K562 (cell line): ENCODE measurements at regions not wholly inside any gene's neighbourhood (a gene's known extent, or its start where the extent isn't known, plus 50 kb on each side); places are given as distances from the start of the nearest gene placed in this dataset.

ENCODE experiments used
- ATAC-seq: fragments of 200-7000 bp; cut with Tn5 transposase; 3 replicates; pipeline ENCODE4 v1.9.1; 2020; ENCODE audit warnings: moderate library complexity
- BruUV-seq: library from RNA; stranded (reverse); fragments of 400-500 nt; replicated peaks from 2 replicates; lab custom pipeline; 2021; lab: Mats Ljungman, UMichigan
- CTCF ChIA-PET: fragments of 300-600 bp; formaldehyde crosslinking; extraction: SDS; loops from one replicate; lab custom pipeline; 2021; ENCODE audit warnings: low intra/inter-chr PET ratio; lab: Yijun Ruan, JAX
- POLR2A ChIA-PET: fragments of 300-600, 350-650 bp; sonication (Branson Sonifier 250); formaldehyde crosslinking; extraction: SDS; loops from one replicate; lab custom pipeline; 2021; ENCODE audit warnings: antibody characterized with exemption, inconsistent platforms; lab: Yijun Ruan, JAX
- DNase-seq, 4 experiments: peaks; one replicate each; pipeline versions ENCODE4 v3.0.0 to v3.0.0-alpha.2; 2011 to 2018; ENCODE audit warnings: low spot score in 3 of 4, mixed read lengths in 3 of 4; ENCODE audit errors: extremely low read depth in 1 of 4
- FAIRE-seq: peaks from 2 replicates; lab custom pipeline; 2011; peaks lifted over from hg19 to GRCh38; lab: Jason Lieb, UNC
- H2AFZ ChIP-seq: 2 replicates; pipeline ENCODE4 v1.6.0; 2011; ENCODE audit warnings: low read depth, low read length, control low read depth, inconsistent platforms
- H3K27ac ChIP-seq: fragments of 200-600 bp; 3 replicates; pipeline ENCODE4 v1.8.0; 2011; ENCODE audit warnings: low read depth, mild to moderate bottlenecking, control low read depth, inconsistent platforms, low read length, moderate library complexity, mixed read lengths; ENCODE audit errors: extremely low read depth
- H3K27me3 ChIP-seq, 2 experiments: fragments of 300-600 bp in 1 of 2; 2 replicates in 1 of 2; 3 replicates in 1 of 2; pipeline versions ENCODE4 v1.6.0 to v1.8.0; 2011; ENCODE audit warnings: inconsistent platforms in 2 of 2, low read length in 2 of 2, mild to moderate bottlenecking in 1 of 2, mixed read lengths in 1 of 2, moderate library complexity in 1 of 2; ENCODE audit not compliant: control insufficient read depth in 2 of 2, insufficient read depth in 2 of 2
- H3K36me3 ChIP-seq: fragments of 300-600 bp; 3 replicates; pipeline ENCODE4 v1.8.0; 2011; ENCODE audit warnings: mild to moderate bottlenecking, low read length, inconsistent platforms; ENCODE audit not compliant: control insufficient read depth, insufficient read depth
- H3K4me1 ChIP-seq, 2 experiments: fragments of 200-600 bp in 1 of 2; replicated peaks in 1 of 2; 2 replicates in 1 of 2; 3 replicates in 1 of 2; pipeline versions ENCODE4 v1.5.1 to v1.8.0; 2011; ENCODE audit warnings: inconsistent platforms in 2 of 2, low read length in 2 of 2, mild to moderate bottlenecking in 1 of 2, mixed read lengths in 1 of 2, moderate library complexity in 1 of 2; ENCODE audit not compliant: control insufficient read depth in 2 of 2, insufficient read depth in 2 of 2
- H3K4me2 ChIP-seq: 2 replicates; pipeline ENCODE4 v1.6.1; 2011; ENCODE audit warnings: low read length, control low read depth, inconsistent platforms, mixed read lengths; ENCODE audit not compliant: insufficient read depth
- H3K4me3 ChIP-seq: fragments of 200-600 bp; sonication (generic), shearing (Covaris generic); 2 replicates; pipeline ENCODE4 v1.5.1; 2016; ENCODE audit warnings: control low read depth, inconsistent platforms
- H3K79me2 ChIP-seq: fragments of 200-600 bp; 3 replicates; pipeline ENCODE4 v1.8.0; 2011; ENCODE audit warnings: low read length, inconsistent platforms; ENCODE audit not compliant: control insufficient read depth, insufficient read depth
- H3K9ac ChIP-seq, 2 experiments: 2 replicates each; pipeline versions ENCODE4 v1.6.0 to v1.6.1; 2011; ENCODE audit warnings: low read depth in 2 of 2, low read length in 2 of 2, control low read depth in 1 of 2, inconsistent platforms in 1 of 2, mild to moderate bottlenecking in 1 of 2, mixed read lengths in 1 of 2; ENCODE audit not compliant: insufficient read depth in 1 of 2
- H3K9me1 ChIP-seq: one replicate; pipeline ENCODE4 v1.6.0; 2011; ENCODE audit warnings: inconsistent platforms, mild to moderate bottlenecking, low read length, moderate library complexity; ENCODE audit not compliant: control insufficient read depth, insufficient read depth
- H3K9me3 ChIP-seq: replicated peaks from 2 replicates; pipeline ENCODE4 v1.5.1; 2011; ENCODE audit warnings: low read depth, low read length, inconsistent platforms; ENCODE audit not compliant: control insufficient read depth, insufficient read depth
- H4K20me1 ChIP-seq: replicated peaks from 2 replicates; pipeline ENCODE4 v1.6.1; 2011; ENCODE audit warnings: low read length, inconsistent platforms, mixed read lengths; ENCODE audit not compliant: control insufficient read depth, insufficient read depth
- ESRRA ChIP-seq: fragments of 450-650 bp; IDR thresholded peaks from 2 replicates; pipeline ENCODE4 v1.6.1; 2014; ENCODE audit warnings: low read depth, mild to moderate bottlenecking, moderate library complexity, borderline replicate concordance
- EZH2 ChIP-seq: IDR thresholded peaks from 2 replicates; pipeline ENCODE4 v1.6.1; 2012; ENCODE audit warnings: low read depth, mild to moderate bottlenecking, inconsistent platforms, low read length, borderline replicate concordance
- FOXK1 ChIP-seq: sonication (generic); formaldehyde crosslinking; IDR thresholded peaks from 2 replicates; pipeline ENCODE4 v1.8.0; 2022; ENCODE audit warnings: missing genetic modification reagents, mild to moderate bottlenecking, borderline replicate concordance
- NBN ChIP-seq: fragments of 450-650 bp; IDR thresholded peaks from 2 replicates; pipeline ENCODE4 v1.6.1; 2016; ENCODE audit warnings: low read depth, mild to moderate bottlenecking
- NELFE ChIP-seq: IDR thresholded peaks from 2 replicates; pipeline ENCODE4 v1.6.1; 2011; ENCODE audit warnings: mild to moderate bottlenecking; ENCODE audit not compliant: insufficient read depth, insufficient read length
- NFRKB ChIP-seq: fragments of 450-650 bp; IDR thresholded peaks from 2 replicates; pipeline ENCODE4 v1.6.1; 2016; ENCODE audit warnings: low read depth
- NR2C1 ChIP-seq, 2 experiments: fragments of 450-650 bp; IDR thresholded peaks; 2 replicates each; pipeline ENCODE4 v1.6.1; 2017; ENCODE audit warnings: mild to moderate bottlenecking in 2 of 2, antibody characterized with exemption in 1 of 2, inconsistent platforms in 1 of 2, missing compliant biosample characterization in 1 of 2, missing genetic modification characterization in 1 of 2
- PHTF2 ChIP-seq: fragments of 250-450 bp; sonication (Bioruptor Pico); IDR thresholded peaks from 2 replicates; pipeline ENCODE4 v1.5.0; 2021; ENCODE audit warnings: mild to moderate bottlenecking
- SAFB ChIP-seq: fragments of 200-400 bp; formaldehyde crosslinking; IDR thresholded peaks from 2 replicates; pipeline ENCODE4 v1.6.1; 2017; ENCODE audit warnings: low read depth, low read length, borderline replicate concordance
- YBX1 ChIP-seq: fragments of 450-650 bp; IDR thresholded peaks from 2 replicates; pipeline ENCODE4 v1.7.1; 2016; ENCODE audit warnings: mild to moderate bottlenecking
- ZNF174 ChIP-seq: fragments of 250-450 bp; sonication (Bioruptor Pico); IDR thresholded peaks from 2 replicates; pipeline ENCODE4 v1.4.0; 2020; ENCODE audit warnings: mild to moderate bottlenecking
- ZNF311 ChIP-seq: fragments of 250-450 bp; sonication (Bioruptor Pico); IDR thresholded peaks from 2 replicates; pipeline ENCODE4 v1.4.0; 2020; ENCODE audit warnings: mild to moderate bottlenecking, moderate library complexity
- ZNF444 ChIP-seq: fragments of 250-450 bp; sonication (Bioruptor Pico); IDR thresholded peaks from 2 replicates; pipeline ENCODE4 v1.4.0; 2020; ENCODE audit warnings: mild to moderate bottlenecking, moderate library complexity
- ZNF77 ChIP-seq: fragments of 250-450 bp; sonication (Bioruptor Pico); IDR thresholded peaks from 2 replicates; pipeline ENCODE4 v1.5.0; 2020
- ZNF785 ChIP-seq: fragments of 250-450 bp; sonication (Bioruptor Pico); IDR thresholded peaks from 2 replicates; pipeline ENCODE4 v1.4.0; 2020; ENCODE audit warnings: mild to moderate bottlenecking
- WGBS: fragments of 100-300 bp; shearing (Covaris generic); methylation state at CpG from one replicate; pipeline ENCODE4 v1.1.6; 2016; ENCODE audit warnings: low coverage, mixed read lengths; ENCODE audit not compliant: insufficient coverage; ENCODE audit errors: missing lambda C conversion rate; 5-methylcytosine and 5-hydroxymethylcytosine counted together
- in situ Hi-C: fragments of 300-500 bp; cut with MboI; formaldehyde crosslinking; loops from 4 replicates; pipeline ENCODE4 v1.15.0; 2018; ENCODE audit warnings: inconsistent platforms, mixed read lengths
- intact Hi-C: fragments of 100-400 bp; cut with micrococcal nuclease; formaldehyde crosslinking; loops from 2 replicates; pipeline ENCODE4 v1.14.2; 2022
- TF ChIP-seq, protein P1 (sequence below): fragments of 250-450 bp; sonication (Bioruptor Pico); IDR thresholded peaks from 2 replicates; pipeline ENCODE4 v1.9.0; 2021; ENCODE audit warnings: mild to moderate bottlenecking, inconsistent platforms
- TF ChIP-seq, protein P2 (sequence below), 3 experiments: IDR thresholded peaks in 2 of 3; conservative IDR thresholded peaks in 1 of 3; 2 replicates each; pipeline ENCODE4 v1.5.1; 2011 to 2012; ENCODE audit warnings: low read length in 3 of 3, mild to moderate bottlenecking in 3 of 3, control low read depth in 2 of 3, improper control_type of control experiment in 1 of 3, inconsistent platforms in 1 of 3, low read depth in 1 of 3, mixed read lengths in 1 of 3, moderate library complexity in 1 of 3; ENCODE audit not compliant: insufficient read depth in 2 of 3
- TF ChIP-seq, protein P3 (sequence below): sonication (generic); formaldehyde crosslinking; IDR thresholded peaks from 2 replicates; pipeline ENCODE4 v1.8.1; 2022; ENCODE audit warnings: missing genetic modification reagents

GRCh38 chr18:38250971-38251370, 685.4 kb upstream of the CELF4 start:
- DNase-seq: no peak
- in situ Hi-C loops: no loop called here

More at GRCh38 chr18:38250971-38251370, 685.4 kb upstream of the CELF4 start:
- H3K9me3 ChIP-seq: no peaks in the 10 kb centered on the region; the same call in none of the 2 replicates
- H4K20me1 ChIP-seq: no peaks in the 10 kb centered on the region
- ATAC-seq (no peak), FAIRE-seq (no peak)
- no peaks in the 10 kb centered on the region for H3K79me2 ChIP-seq
- BruUV-seq: no TSS peak
- no peak overlapping the region for H3K4me3 ChIP-seq
- H3K4me1 ChIP-seq: no peaks in the 10 kb centered on the region
- ChIA-PET POLR2A (no interaction called here), CTCF (no interaction called here)
- TF ChIP-seq NBN (no peak), NR2C1 (IDR thresholded peaks at IDR 0.05) (no peak), NR2C1 (tag; IDR thresholded peaks at IDR 0.05) (no peak), NELFE (no peak), PHTF2 (CRISPR knock-in tag) (no peak), FOXK1 (no peak), ZNF311 (CRISPR knock-in tag) (no peak), ZNF785 (CRISPR knock-in tag) (no peak), SAFB (no peak), ESRRA (no peak), ZNF444 (CRISPR knock-in tag) (no peak), NFRKB (no peak), ZNF174 (no peak), ZNF77 (CRISPR knock-in tag) (no peak), EZH2 (no peak), YBX1 (no peak)
- TF ChIP-seq, protein P1, sequence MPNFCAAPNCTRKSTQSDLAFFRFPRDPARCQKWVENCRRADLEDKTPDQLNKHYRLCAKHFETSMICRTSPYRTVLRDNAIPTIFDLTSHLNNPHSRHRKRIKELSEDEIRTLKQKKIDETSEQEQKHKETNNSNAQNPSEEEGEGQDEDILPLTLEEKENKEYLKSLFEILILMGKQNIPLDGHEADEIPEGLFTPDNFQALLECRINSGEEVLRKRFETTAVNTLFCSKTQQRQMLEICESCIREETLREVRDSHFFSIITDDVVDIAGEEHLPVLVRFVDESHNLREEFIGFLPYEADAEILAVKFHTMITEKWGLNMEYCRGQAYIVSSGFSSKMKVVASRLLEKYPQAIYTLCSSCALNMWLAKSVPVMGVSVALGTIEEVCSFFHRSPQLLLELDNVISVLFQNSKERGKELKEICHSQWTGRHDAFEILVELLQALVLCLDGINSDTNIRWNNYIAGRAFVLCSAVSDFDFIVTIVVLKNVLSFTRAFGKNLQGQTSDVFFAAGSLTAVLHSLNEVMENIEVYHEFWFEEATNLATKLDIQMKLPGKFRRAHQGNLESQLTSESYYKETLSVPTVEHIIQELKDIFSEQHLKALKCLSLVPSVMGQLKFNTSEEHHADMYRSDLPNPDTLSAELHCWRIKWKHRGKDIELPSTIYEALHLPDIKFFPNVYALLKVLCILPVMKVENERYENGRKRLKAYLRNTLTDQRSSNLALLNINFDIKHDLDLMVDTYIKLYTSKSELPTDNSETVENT (CRISPR knock-in tag): no peak
- TF ChIP-seq, protein P2, sequence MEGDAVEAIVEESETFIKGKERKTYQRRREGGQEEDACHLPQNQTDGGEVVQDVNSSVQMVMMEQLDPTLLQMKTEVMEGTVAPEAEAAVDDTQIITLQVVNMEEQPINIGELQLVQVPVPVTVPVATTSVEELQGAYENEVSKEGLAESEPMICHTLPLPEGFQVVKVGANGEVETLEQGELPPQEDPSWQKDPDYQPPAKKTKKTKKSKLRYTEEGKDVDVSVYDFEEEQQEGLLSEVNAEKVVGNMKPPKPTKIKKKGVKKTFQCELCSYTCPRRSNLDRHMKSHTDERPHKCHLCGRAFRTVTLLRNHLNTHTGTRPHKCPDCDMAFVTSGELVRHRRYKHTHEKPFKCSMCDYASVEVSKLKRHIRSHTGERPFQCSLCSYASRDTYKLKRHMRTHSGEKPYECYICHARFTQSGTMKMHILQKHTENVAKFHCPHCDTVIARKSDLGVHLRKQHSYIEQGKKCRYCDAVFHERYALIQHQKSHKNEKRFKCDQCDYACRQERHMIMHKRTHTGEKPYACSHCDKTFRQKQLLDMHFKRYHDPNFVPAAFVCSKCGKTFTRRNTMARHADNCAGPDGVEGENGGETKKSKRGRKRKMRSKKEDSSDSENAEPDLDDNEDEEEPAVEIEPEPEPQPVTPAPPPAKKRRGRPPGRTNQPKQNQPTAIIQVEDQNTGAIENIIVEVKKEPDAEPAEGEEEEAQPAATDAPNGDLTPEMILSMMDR (IDR thresholded peaks at IDR 0.05 in 2 of 3, conservative IDR thresholded peaks at IDR 0.05 in 1 of 3; ENCODE audit: insufficient read depth in 2 of 3, low read depth in 1 of 3, low read length in 3 of 3): no peak
- TF ChIP-seq, protein P3, sequence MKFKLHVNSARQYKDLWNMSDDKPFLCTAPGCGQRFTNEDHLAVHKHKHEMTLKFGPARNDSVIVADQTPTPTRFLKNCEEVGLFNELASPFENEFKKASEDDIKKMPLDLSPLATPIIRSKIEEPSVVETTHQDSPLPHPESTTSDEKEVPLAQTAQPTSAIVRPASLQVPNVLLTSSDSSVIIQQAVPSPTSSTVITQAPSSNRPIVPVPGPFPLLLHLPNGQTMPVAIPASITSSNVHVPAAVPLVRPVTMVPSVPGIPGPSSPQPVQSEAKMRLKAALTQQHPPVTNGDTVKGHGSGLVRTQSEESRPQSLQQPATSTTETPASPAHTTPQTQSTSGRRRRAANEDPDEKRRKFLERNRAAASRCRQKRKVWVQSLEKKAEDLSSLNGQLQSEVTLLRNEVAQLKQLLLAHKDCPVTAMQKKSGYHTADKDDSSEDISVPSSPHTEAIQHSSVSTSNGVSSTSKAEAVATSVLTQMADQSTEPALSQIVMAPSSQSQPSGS (CRISPR knock-in tag): no peak
- intact Hi-C loops: no loop called here
- H3K4me2 ChIP-seq: no peak overlapping the region
- no peaks in the 10 kb centered on the region for H3K36me3 ChIP-seq
- H3K27me3 ChIP-seq: no peaks in the 10 kb centered on the region
- H3K9me1 ChIP-seq: no peaks in the 10 kb centered on the region
- H3K9ac ChIP-seq: no peak overlapping the region
- no peak overlapping the region for H3K27ac ChIP-seq
- WGBS: 4% methylated on average over 5 of the region's 5 CpGs
- no peak overlapping the region for H2AFZ ChIP-seq
